GM12875 (cell line): ENCODE measurements at regions not wholly inside any gene's neighbourhood (a gene's known extent, or its start where the extent isn't known, plus 50 kb on each side); places are given as distances from the start of the nearest gene placed in this dataset.

Experiments
- H3K4me3 ChIP-seq: one replicate; pipeline ENCODE4 v1.5.1; 2011; ENCODE audit warnings: low read depth, low read length, control low read depth
- TF ChIP-seq, protein P1 (sequence below): IDR thresholded peaks from 2 replicates; pipeline ENCODE4 v1.5.1; 2011; ENCODE audit warnings: low read depth, mild to moderate bottlenecking, control low read depth, inconsistent platforms, low read length, moderate library complexity, borderline replicate concordance; ENCODE audit not compliant: insufficient read depth

DNA sequence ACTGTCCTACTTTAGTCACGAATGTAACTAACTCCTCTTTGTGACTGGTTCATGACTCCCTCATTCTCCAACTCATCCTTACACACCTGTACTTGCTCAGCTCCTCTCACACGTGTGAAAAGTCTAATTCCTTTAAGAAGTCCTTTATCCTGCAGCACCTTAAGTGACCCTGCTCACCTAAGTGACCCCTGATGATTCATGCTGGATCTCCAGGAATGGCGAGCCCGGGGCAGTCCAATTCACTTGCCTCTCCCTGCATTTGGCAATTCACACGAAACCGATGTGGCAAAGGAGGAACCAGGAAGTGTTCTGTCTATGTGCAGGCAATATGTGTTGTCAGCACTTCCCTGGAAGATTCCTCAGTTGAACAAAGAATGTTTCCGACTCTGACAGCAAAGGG is 189.8 kb upstream of the NABP1 start:
- TF ChIP-seq, protein P1, sequence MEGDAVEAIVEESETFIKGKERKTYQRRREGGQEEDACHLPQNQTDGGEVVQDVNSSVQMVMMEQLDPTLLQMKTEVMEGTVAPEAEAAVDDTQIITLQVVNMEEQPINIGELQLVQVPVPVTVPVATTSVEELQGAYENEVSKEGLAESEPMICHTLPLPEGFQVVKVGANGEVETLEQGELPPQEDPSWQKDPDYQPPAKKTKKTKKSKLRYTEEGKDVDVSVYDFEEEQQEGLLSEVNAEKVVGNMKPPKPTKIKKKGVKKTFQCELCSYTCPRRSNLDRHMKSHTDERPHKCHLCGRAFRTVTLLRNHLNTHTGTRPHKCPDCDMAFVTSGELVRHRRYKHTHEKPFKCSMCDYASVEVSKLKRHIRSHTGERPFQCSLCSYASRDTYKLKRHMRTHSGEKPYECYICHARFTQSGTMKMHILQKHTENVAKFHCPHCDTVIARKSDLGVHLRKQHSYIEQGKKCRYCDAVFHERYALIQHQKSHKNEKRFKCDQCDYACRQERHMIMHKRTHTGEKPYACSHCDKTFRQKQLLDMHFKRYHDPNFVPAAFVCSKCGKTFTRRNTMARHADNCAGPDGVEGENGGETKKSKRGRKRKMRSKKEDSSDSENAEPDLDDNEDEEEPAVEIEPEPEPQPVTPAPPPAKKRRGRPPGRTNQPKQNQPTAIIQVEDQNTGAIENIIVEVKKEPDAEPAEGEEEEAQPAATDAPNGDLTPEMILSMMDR: no peak
- no peak overlapping the region for H3K4me3 ChIP-seq

DNA sequence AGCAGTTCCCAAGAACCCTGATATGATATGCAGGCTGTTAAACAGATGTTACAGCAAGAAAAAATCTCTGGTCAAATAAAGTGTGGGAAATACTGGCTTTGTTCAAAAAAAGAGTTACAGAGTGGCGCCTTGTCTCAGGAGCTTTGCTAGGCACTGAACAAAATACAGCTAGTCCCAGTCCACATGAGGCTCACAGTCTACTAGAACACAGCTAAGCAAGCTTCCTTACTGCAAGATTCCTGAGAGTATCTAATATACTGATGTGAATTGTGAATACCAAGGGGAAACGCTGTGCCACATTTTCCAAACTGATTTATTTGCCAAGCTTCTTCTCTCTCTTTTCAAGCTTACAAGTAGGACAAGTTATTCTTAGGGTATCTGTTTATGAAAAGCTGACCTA is 188.8 kb upstream of the NABP1 start:
- no peak overlapping the region for H3K4me3 ChIP-seq
- TF ChIP-seq, protein P1: no peak

DNA sequence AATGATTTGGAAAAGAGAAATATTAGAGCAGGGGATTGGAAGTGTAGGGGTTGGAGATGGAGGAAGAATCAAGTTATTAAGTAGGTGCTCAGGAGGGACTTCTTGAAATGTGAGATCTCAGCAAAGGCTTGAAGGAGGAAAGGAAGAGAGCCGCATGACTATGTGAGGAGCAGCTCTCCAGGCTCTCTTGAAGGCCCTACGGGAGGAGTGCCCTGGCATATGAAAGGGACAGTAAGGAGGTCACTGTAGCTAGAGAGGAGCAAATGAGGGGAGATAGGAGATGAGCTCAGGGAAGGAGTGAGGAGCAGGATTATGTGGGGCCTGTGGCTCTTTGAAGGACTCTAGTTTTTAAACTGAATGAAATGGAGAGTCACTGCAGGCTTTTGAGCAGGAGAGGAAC is 181.1 kb upstream of the NABP1 start:
- TF ChIP-seq, protein P1: no peak
- H3K4me3 ChIP-seq: no peak overlapping the region

DNA sequence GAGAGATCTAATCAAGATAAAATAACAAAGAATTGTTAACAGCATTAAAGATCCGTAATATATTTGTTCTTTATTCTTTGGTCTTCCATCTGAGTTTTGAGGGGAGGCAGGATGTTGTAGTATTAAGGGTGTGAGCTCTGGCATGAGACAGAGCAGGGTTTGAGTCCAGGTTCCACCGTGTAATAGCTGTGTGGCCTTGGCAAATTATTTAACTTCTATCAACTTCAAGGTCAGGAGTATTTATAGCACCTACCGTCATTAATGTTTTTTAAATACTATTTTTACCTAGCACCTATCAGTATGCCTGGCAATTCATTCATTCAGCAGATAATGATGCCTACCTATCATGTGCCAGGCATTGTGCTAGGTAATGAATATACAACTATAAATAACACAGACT is 180.1 kb upstream of the NABP1 start:
- TF ChIP-seq, protein P1: no peak
- no peak overlapping the region for H3K4me3 ChIP-seq

DNA sequence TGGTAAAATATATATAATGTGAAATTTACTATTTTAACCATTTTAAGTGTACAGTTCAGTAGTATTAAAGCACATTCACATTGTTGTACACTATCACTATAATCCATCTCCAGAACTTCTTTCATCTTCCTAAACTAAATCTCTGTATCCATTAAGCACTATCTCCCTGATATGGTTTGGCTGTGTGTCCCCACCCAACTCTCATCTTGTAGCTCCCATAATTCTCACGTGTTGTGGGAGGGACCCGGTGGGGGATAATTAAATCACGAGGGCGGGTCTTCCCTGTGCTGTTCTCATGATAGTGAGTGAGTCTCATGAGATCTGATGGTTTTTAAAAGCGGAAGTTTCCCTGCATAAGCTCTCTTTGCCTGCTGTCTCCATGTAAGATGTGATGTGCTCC is 178.9 kb upstream of the NABP1 start:
- TF ChIP-seq, protein P1: no peak
- no peak overlapping the region for H3K4me3 ChIP-seq

DNA sequence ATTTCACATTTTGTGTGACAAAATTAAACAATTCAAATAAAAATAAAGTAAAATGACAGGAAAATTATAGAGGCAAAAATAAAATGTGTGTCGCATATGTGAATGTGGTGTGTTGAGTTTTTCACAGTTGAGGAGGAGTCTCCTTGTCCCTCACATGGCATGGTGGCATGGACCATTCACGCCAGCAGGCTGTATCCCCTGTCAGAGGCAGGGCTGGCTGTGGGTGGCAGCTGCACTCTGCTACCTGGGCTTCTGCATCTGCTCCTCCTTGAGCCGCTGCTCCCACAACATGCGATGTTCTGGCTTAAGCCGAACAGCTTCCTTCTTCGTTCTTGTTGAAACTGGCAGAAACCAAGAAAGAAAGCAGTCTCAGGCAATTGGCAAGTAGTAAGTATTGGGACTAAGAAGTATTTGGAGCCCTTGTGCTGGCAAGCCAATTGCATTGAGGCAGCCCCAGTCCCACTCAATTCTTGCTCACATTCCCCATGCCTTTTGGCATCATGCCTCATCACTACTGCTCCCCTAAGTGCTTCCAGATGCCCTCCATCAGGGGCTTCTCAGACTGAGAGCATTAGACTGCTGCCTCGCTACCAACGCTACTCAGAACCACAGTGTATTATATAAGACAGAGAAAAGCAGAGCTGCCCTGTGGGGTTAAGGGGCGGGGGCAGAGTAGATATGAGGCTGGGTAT is 177.9 kb upstream of the NABP1 start:
- no peak overlapping the region for H3K4me3 ChIP-seq
- TF ChIP-seq, protein P1: no peak

DNA sequence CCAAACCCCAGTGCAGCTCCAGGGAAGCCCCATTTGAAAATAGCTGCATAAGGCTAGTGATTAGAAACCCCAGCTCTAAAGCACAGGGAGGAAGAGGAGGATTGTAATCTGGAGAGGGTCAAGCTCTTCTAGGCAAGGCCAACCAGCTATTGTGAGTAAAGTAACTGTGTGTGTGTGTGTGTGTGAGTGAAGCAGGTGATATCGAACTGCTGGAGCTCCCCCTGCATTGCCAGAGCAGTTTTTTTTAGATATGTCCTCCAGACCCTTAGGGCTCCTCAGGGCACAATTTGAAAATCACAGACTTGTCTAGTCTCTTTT is 177.4 kb upstream of the NABP1 start:
- TF ChIP-seq, protein P1: no peak
- H3K4me3 ChIP-seq: no peak overlapping the region
